ENCODE measurements at regions not wholly inside any gene's neighbourhood (a gene's known extent, or its start where the extent isn't known, plus 50 kb on each side); places are given as distances from the start of the nearest gene placed in this dataset.

DNA sequence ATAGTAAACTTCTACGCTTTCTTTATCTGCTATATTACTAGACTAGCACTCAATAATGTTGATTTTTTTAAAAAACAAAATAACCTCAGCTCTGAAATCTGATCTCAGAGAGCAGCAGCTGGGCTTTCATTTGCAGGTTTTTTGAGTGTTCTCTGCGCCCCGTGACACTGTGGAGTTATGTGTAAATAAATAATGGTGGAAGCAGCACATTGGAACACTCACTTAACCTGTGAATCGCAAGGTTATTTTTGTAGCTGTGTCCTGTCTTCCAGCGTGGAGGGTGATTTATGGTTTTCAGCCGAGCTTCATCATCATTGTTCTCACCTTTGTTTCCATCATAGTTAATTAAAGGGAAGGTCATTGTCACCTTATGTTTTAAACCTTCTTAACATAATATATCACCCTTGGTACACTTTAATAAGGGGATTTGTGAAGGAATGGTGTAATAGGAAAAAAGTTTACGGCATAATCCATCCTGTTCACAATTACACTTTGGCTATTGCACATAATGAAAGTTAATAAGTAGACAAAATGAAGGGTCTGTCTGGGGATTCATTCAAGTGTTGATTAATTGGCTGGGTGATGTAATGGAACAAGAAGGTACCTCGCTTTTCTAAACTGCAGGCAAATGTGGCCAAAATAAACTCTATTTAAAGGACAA, 493.3 kb upstream of the ADAMTS16 start:
- no peak for DNase-seq (ENCODE audit: low read depth)
- H3K4me3 ChIP-seq (ENCODE audit: control insufficient read depth, low read depth, low read length) = no peak overlapping the region
- TF ChIP-seq, protein P1, sequence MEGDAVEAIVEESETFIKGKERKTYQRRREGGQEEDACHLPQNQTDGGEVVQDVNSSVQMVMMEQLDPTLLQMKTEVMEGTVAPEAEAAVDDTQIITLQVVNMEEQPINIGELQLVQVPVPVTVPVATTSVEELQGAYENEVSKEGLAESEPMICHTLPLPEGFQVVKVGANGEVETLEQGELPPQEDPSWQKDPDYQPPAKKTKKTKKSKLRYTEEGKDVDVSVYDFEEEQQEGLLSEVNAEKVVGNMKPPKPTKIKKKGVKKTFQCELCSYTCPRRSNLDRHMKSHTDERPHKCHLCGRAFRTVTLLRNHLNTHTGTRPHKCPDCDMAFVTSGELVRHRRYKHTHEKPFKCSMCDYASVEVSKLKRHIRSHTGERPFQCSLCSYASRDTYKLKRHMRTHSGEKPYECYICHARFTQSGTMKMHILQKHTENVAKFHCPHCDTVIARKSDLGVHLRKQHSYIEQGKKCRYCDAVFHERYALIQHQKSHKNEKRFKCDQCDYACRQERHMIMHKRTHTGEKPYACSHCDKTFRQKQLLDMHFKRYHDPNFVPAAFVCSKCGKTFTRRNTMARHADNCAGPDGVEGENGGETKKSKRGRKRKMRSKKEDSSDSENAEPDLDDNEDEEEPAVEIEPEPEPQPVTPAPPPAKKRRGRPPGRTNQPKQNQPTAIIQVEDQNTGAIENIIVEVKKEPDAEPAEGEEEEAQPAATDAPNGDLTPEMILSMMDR (IDR thresholded peaks at IDR 0.05; ENCODE audit: control insufficient read depth, insufficient read depth, low read depth, low read length, missing control alignments) = no peak

DNA sequence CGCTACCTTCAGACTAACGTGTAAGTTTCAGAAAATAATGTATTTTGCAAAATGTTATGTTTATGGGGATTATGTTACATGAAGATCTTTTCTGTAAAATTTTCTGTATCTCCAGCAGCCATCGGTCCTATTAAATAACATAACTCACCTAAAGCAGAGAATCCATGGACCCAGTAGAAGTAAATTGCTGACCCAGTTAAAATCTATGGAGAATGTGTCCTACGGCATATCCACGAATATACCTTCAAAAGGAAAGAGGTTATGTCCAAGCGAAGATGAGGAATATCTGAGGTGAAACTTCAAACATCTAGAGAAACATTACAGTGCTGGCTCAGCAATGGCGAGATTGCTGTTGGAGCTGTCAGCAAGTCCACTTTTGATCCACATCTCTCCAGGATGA, 492.2 kb upstream of the ADAMTS16 start:
- no peak overlapping the region for H3K4me3 ChIP-seq (ENCODE audit: control insufficient read depth, low read depth, low read length)
- DNase-seq (ENCODE audit: low read depth) = no peak
- TF ChIP-seq, protein P1 (IDR thresholded peaks at IDR 0.05; ENCODE audit: control insufficient read depth, insufficient read depth, low read depth, low read length, missing control alignments) = no peak

DNA sequence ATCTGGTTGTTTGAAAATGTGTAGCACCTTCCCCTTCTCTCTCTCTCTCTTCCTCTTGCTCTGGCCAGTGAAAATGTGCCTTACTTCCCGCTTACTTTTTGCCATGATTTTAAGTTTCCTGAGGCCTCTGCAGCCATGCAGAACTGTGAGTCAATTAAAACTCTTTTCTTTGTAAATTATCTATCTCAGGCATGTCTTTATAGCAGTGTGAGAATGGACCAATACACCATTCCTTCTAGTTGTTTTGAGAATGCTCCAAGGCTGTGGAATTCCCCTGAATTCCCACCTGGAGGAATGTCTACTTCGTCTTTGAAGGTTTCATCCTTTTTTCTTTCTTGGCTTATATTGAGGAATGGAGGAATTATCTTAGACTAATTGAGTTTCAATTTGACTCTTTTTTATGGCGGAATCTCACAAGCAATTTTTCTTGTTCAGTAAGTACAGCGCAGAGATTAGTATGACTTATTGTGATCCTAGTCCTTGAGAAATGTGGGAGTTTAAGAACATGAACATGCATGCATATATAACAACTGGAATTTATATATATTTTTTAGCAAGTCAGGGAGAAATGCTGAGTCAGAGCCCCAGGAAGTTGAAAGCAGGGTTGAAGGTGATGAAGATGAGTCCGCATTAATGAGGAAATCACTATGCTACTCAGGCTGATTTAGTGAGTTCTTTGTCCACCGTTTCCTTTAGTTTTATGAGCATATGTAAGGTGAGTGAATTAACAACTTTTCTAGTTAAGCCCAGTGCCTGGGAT, 488.1 kb upstream of the ADAMTS16 start:
- no peak for DNase-seq (ENCODE audit: low read depth)
- TF ChIP-seq, protein P1 (IDR thresholded peaks at IDR 0.05; ENCODE audit: control insufficient read depth, insufficient read depth, low read depth, low read length, missing control alignments) = no peak
- H3K4me3 ChIP-seq (ENCODE audit: control insufficient read depth, low read depth, low read length) = no peak overlapping the region

DNA sequence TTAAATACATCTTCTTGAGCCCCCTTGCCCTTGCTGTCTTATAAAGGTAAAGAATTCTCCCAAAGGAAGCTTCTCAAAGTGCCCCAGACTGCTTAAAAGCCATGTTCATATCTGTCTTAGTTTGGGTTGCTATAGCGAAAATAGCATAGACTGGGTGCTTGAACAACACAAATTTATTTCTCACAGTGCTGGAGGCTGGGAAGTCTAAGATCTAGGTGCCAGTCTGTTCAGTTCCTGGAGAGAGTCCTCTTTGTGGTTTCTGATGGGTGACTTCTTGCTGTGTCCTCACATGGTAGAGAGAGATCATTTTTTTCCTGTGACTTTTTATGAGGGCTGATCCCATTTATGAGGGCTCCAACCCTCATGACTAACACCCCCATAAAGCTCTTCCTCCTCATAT, 486.7 kb upstream of the ADAMTS16 start:
- TF ChIP-seq, protein P1 (IDR thresholded peaks at IDR 0.05; ENCODE audit: control insufficient read depth, insufficient read depth, low read depth, low read length, missing control alignments) = no peak
- no peak for DNase-seq (ENCODE audit: low read depth)

DNA sequence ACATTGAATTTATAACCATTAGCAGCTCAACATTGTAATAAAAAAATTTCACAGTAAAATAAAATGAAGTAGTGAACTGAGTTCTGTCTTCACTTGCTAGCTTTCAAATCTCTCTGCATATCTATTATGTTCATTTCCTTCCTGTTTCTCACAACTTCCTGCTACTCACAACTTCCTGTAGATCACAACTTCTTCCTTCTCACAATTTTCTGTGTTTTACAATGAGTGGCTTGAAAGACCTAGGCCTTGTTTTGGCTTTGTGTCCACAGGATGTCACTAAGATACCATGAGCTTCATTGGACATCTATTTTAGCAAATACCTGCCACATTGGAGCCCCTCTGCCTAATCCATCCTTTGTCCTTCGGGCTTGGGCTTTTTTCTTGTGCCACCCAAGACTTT, 480.3 kb upstream of the ADAMTS16 start:
- no peak for DNase-seq (ENCODE audit: low read depth)
- no peak overlapping the region for H3K4me3 ChIP-seq (ENCODE audit: control insufficient read depth, low read depth, low read length)
- TF ChIP-seq, protein P1 (IDR thresholded peaks at IDR 0.05; ENCODE audit: control insufficient read depth, insufficient read depth, low read depth, low read length, missing control alignments) = no peak

More for the DNA sequence above, 486.7 kb upstream of the ADAMTS16 start:
- no peak overlapping the region for H3K4me3 ChIP-seq (ENCODE audit: control insufficient read depth, low read depth, low read length)

DNA sequence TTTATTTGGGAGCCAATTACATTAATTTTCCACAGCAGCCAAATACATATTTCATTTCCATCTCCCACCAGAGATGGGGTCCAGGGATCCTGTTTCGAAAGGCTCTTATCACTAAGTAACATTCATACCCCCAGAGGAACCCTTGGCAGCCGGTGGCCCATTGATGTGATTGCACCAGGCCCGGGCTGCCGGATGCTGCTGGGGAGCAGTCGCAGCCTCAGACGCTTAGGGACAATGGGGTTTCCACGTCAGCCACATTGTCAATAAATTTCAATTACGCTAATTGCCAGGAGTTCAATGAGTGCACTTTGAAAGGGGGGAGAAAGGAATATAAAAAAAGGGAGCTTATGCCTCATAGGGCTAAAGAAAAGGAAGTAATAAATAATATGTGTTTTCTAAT, 478.8 kb upstream of the ADAMTS16 start:
- no peak overlapping the region for H3K4me3 ChIP-seq (ENCODE audit: control insufficient read depth, low read depth, low read length)
- DNase-seq (ENCODE audit: low read depth) = no peak
- TF ChIP-seq, protein P1 (IDR thresholded peaks at IDR 0.05; ENCODE audit: control insufficient read depth, insufficient read depth, low read depth, low read length, missing control alignments) = no peak

Data from AG09309 (cell line).